ENCODE measurements at regions not wholly inside any gene's neighbourhood (a gene's known extent, or its start where the extent isn't known, plus 50 kb on each side); places are given as distances from the start of the nearest gene placed in this dataset.
"Not testable (repeated sequence)": the region's sequence is repeated elsewhere in the genome, so short reads cannot be mapped to it uniquely, and the experiment has no call there.

GRCh38 chr3:127491323-127491722 lies 99.2 kb downstream of the TPRA1 start:
- peaks cover 4% of the 10 kb centered on the region for H3K27me3 Mint-ChIP-seq (ENCODE audit: unreplicated experiment)
- H3K4me1 Mint-ChIP-seq (ENCODE audit: low read depth, unreplicated experiment) = no peaks in the 10 kb centered on the region
- DNase-seq = no peak
- H3K9me3 Mint-ChIP-seq (ENCODE audit: unreplicated experiment) = peaks cover 6% of the 10 kb centered on the region
- TF ChIP-seq CTCF (IDR thresholded peaks at IDR 0.05; ENCODE audit: partially characterized antibody, unreplicated experiment) = no peak
- peaks cover 4% of the 10 kb centered on the region for H3K36me3 Mint-ChIP-seq (ENCODE audit: unreplicated experiment)
- H3K27ac Mint-ChIP-seq (ENCODE audit: unreplicated experiment) = no peak overlapping the region
- H3K4me3 Mint-ChIP-seq (ENCODE audit: unreplicated experiment) = no peak overlapping the region

- H3K4me1 Mint-ChIP-seq (ENCODE audit: low read depth, unreplicated experiment); DNase-seq; H3K36me3 Mint-ChIP-seq (ENCODE audit: unreplicated experiment); H3K27me3 Mint-ChIP-seq (ENCODE audit: unreplicated experiment); H3K27ac Mint-ChIP-seq (ENCODE audit: unreplicated experiment); H3K9me3 Mint-ChIP-seq (ENCODE audit: unreplicated experiment); H3K4me3 Mint-ChIP-seq (ENCODE audit: unreplicated experiment): not testable (repeated sequence)
These were observed 99.6 kb downstream of the TPRA1 start for GRCh38 chr3:127491024-127491305.

- Mint-ChIP-seq H3K9me3 (ENCODE audit: unreplicated experiment) (peaks cover 5% of the 10 kb centered on the region), H3K36me3 (ENCODE audit: unreplicated experiment) (peaks cover 4% of the 10 kb centered on the region), H3K4me1 (ENCODE audit: low read depth, unreplicated experiment) (no peaks in the 10 kb centered on the region), H3K27me3 (ENCODE audit: unreplicated experiment) (peaks cover 4% of the 10 kb centered on the region), H3K4me3 (ENCODE audit: unreplicated experiment) (no peak overlapping the region), H3K27ac (ENCODE audit: unreplicated experiment) (no peak overlapping the region)
- DNase-seq = no peak
- TF ChIP-seq CTCF (IDR thresholded peaks at IDR 0.05; ENCODE audit: partially characterized antibody, unreplicated experiment) = no peak
These were observed 100.1 kb downstream of the TPRA1 start for GRCh38 chr3:127490271-127491023.

- no peak for DNase-seq
- TF ChIP-seq CTCF (IDR thresholded peaks at IDR 0.05; ENCODE audit: partially characterized antibody, unreplicated experiment) = no peak
- H3K9me3 Mint-ChIP-seq (ENCODE audit: unreplicated experiment) = peaks cover 5% of the 10 kb centered on the region
- H3K4me3 Mint-ChIP-seq (ENCODE audit: unreplicated experiment) = no peak overlapping the region
- H3K36me3 Mint-ChIP-seq (ENCODE audit: unreplicated experiment) = peaks cover under 1% of the 10 kb centered on the region
- H3K27ac Mint-ChIP-seq (ENCODE audit: unreplicated experiment) = no peak overlapping the region
- peaks cover 2% of the 10 kb centered on the region for H3K27me3 Mint-ChIP-seq (ENCODE audit: unreplicated experiment)
- H3K4me1 Mint-ChIP-seq (ENCODE audit: low read depth, unreplicated experiment) = no peaks in the 10 kb centered on the region
These were observed 101.2 kb downstream of the TPRA1 start for GRCh38 chr3:127489357-127489756.

- Mint-ChIP-seq H3K4me3 (ENCODE audit: unreplicated experiment) (no peak overlapping the region), H3K27me3 (ENCODE audit: unreplicated experiment) (peaks cover 2% of the 10 kb centered on the region), H3K4me1 (ENCODE audit: low read depth, unreplicated experiment) (no peaks in the 10 kb centered on the region), H3K36me3 (ENCODE audit: unreplicated experiment) (no peaks in the 10 kb centered on the region), H3K27ac (ENCODE audit: unreplicated experiment) (no peak overlapping the region), H3K9me3 (ENCODE audit: unreplicated experiment) (peaks cover 5% of the 10 kb centered on the region)
- TF ChIP-seq CTCF (IDR thresholded peaks at IDR 0.05; ENCODE audit: partially characterized antibody, unreplicated experiment) = no peak
- no peak for DNase-seq
These were observed 101.8 kb downstream of the TPRA1 start for GRCh38 chr3:127488740-127489139.
